ENCODE measurements at regions not wholly inside any gene's neighbourhood (a gene's known extent, or its start where the extent isn't known, plus 50 kb on each side); places are given as distances from the start of the nearest gene placed in this dataset.

DNA sequence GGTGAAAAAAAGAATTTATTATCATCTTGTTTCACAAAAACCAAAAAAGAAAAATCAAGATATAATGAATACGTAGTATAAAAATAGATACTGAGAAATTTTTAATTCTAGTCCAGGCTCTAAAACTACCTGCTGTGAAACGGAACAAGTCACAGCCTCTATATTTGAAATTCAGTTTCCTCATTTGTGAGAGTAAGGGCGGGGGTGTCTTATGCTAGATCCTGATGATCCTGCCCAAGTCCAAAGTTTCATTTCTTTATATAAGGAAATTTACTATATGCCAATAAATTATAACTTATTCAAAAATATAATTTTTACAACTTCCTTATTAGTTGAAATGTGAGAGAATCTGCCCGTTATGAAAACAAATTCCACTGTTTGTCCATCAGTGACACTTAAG, 385.7 kb downstream of the CGGBP1 start:
- Histone ChIP-seq H4K20me1 (replicated peaks; ENCODE audit: control insufficient read depth, extremely low read depth, insufficient read depth, low read length) (no peaks in the 10 kb centered on the region), H3K9ac (replicated peaks; ENCODE audit: extremely low read depth, insufficient read depth, low read length) (no peak overlapping the region), H3K4me3 (replicated peaks in 1 of 3; ENCODE audit: insufficient read depth in 1 of 3, low read depth in 1 of 3, low read length in 3 of 3) (no peak overlapping the region), H3K4me2 (ENCODE audit: insufficient read depth, low read length) (no peak overlapping the region), H3K9me3 (replicated peaks; ENCODE audit: control insufficient read depth, insufficient read depth, low read length) (no peaks in the 10 kb centered on the region), H3K36me3 (ENCODE audit: control insufficient read depth in 2 of 2, extremely low read depth in 1 of 2, insufficient read depth in 2 of 2, low read length in 2 of 2) (no peaks in the 10 kb centered on the region), H2AFZ (ENCODE audit: low read depth, low read length) (no peak overlapping the region), H3K4me1 (ENCODE audit: control insufficient read depth, extremely low read depth, insufficient read depth, low read length) (no peaks in the 10 kb centered on the region), H3K27ac (ENCODE audit: insufficient read depth, low read depth, low read length) (no peak overlapping the region), H3K79me2 (ENCODE audit: control insufficient read depth, insufficient read depth, low read length) (no peaks in the 10 kb centered on the region), H3K27me3 (ENCODE audit: control insufficient read depth in 2 of 2, insufficient read depth in 2 of 2, low read length in 2 of 2) (no peaks in the 10 kb centered on the region), H3K9me1 (replicated peaks; ENCODE audit: control insufficient read depth, extremely low read depth, insufficient read depth, low read length) (no peaks in the 10 kb centered on the region)
- ChIA-PET CTCF (no interaction called here), POLR2A (no interaction called here)
- BruUV-seq (replicated peaks) = no TSS peak
- no peak for DNase-seq (ENCODE audit: low read depth, low spot score)
- no peak for TF ChIP-seq POLR2A (IDR thresholded peaks at IDR 0.05; ENCODE audit: low read depth, low read length)
- no peak for TF ChIP-seq FOS (IDR thresholded peaks at IDR 0.05; ENCODE audit: borderline replicate concordance, insufficient read depth, low read length)
- no peak for TF ChIP-seq CTCF (IDR thresholded peaks at IDR 0.05; ENCODE audit: extremely low read depth in 1 of 2, insufficient read depth in 1 of 2, low read depth in 1 of 2, low read length in 2 of 2)
- no peak for TF ChIP-seq MYC (IDR thresholded peaks at IDR 0.05; ENCODE audit: low read depth, low read length)
- dilution Hi-C loops (cut with MboI; ENCODE audit: extremely low pct_ligation_motif_present, low sequenced_read_pairs) (no loop called here), intact Hi-C loops (cut with micrococcal nuclease) (no loop called here)
- no peak for FAIRE-seq

- Histone ChIP-seq H2AFZ (ENCODE audit: low read depth, low read length) (no peak overlapping the region), H3K27me3 (ENCODE audit: control insufficient read depth in 2 of 2, insufficient read depth in 2 of 2, low read length in 2 of 2) (no peaks in the 10 kb centered on the region), H3K9me1 (replicated peaks; ENCODE audit: control insufficient read depth, extremely low read depth, insufficient read depth, low read length) (no peaks in the 10 kb centered on the region), H3K4me1 (ENCODE audit: control insufficient read depth, extremely low read depth, insufficient read depth, low read length) (no peaks in the 10 kb centered on the region), H3K9ac (replicated peaks; ENCODE audit: extremely low read depth, insufficient read depth, low read length) (no peak overlapping the region), H3K4me2 (ENCODE audit: insufficient read depth, low read length) (no peak overlapping the region), H3K4me3 (replicated peaks in 1 of 3; ENCODE audit: insufficient read depth in 1 of 3, low read depth in 1 of 3, low read length in 3 of 3) (no peak overlapping the region), H3K27ac (ENCODE audit: insufficient read depth, low read depth, low read length) (no peak overlapping the region), H3K79me2 (ENCODE audit: control insufficient read depth, insufficient read depth, low read length) (no peaks in the 10 kb centered on the region), H3K9me3 (replicated peaks; ENCODE audit: control insufficient read depth, insufficient read depth, low read length) (no peaks in the 10 kb centered on the region), H4K20me1 (replicated peaks; ENCODE audit: control insufficient read depth, extremely low read depth, insufficient read depth, low read length) (no peaks in the 10 kb centered on the region), H3K36me3 (ENCODE audit: control insufficient read depth in 2 of 2, extremely low read depth in 1 of 2, insufficient read depth in 2 of 2, low read length in 2 of 2) (no peaks in the 10 kb centered on the region)
- POLR2A ChIA-PET = no interaction called here
- dilution Hi-C loops (cut with MboI; ENCODE audit: extremely low pct_ligation_motif_present, low sequenced_read_pairs) (no loop called here), intact Hi-C loops (cut with micrococcal nuclease) (no loop called here)
- no TSS peak for BruUV-seq (replicated peaks)
- FAIRE-seq (no peak), DNase-seq (ENCODE audit: low read depth, low spot score) (no peak)
- TF ChIP-seq EZH2 (IDR thresholded peaks at IDR 0.05; ENCODE audit: borderline replicate concordance, low read depth, low read length, severe bottlenecking) = no peak
- no peak for TF ChIP-seq JUN (IDR thresholded peaks at IDR 0.05; ENCODE audit: borderline replicate concordance, insufficient read depth, insufficient read length, low read depth)
- TF ChIP-seq CTCF (IDR thresholded peaks at IDR 0.05; ENCODE audit: extremely low read depth in 1 of 2, insufficient read depth in 1 of 2, low read depth in 1 of 2, low read length in 2 of 2) = no peak
- no peak for TF ChIP-seq MAX (IDR thresholded peaks at IDR 0.05; ENCODE audit: insufficient read depth, insufficient read length)
- no peak for TF ChIP-seq POLR2AphosphoS5 (IDR thresholded peaks at IDR 0.05; ENCODE audit: insufficient read depth, low read depth, low read length)
- TF ChIP-seq POLR2A (IDR thresholded peaks at IDR 0.05; ENCODE audit: low read depth, low read length) = no peak
- TF ChIP-seq FOS (IDR thresholded peaks at IDR 0.05; ENCODE audit: borderline replicate concordance, insufficient read depth, low read length) = no peak
- no peak for TF ChIP-seq MYC (IDR thresholded peaks at IDR 0.05; ENCODE audit: low read depth, low read length)
- TF ChIP-seq GATA2 (IDR thresholded peaks at IDR 0.05; ENCODE audit: insufficient read depth, insufficient read length, low read depth, low read length) = no peak
- CTCF ChIA-PET = no interaction called here
These were observed 377.8 kb upstream of the POU1F1 start for GRCh38 chr3:87654184-87654583.
